ENCODE measurements at regions not wholly inside any gene's neighbourhood (a gene's known extent, or its start where the extent isn't known, plus 50 kb on each side); places are given as distances from the start of the nearest gene placed in this dataset.

GRCh38 chr1:182191381-182192115, 130.0 kb upstream of the ZNF648 start:
- Histone ChIP-seq H3K27ac (peak overlapping the region in 1 of 4 donors; percentile 10), H3K4me3 (no peak overlapping the region), H3K9me3 (no peaks in the 10 kb centered on the region), H3K4me1 (peaks cover 0 to 8% (median 0%) of the 10 kb centered on the region in 4 donors), H3K27me3 (no peaks in the 10 kb centered on the region), H3K36me3 (no peaks in the 10 kb centered on the region)
- no peak for DNase-seq
- intact Hi-C loops (cut with DNase I; ENCODE audit: low total_unique reads): no loop called here
- WGBS, 2 donors (ENCODE audit: low coverage in 1 of 2): 60 to 82% methylated on average over 2 of the region's 2 CpGs
- in situ Hi-C loops (cut with MboI; ENCODE audit: low pct_ligation_motif_present in 1 of 4, low pct_unique_long_range_greater_than_20kb in 1 of 4, low sequenced_read_pairs in 3 of 4): no loop called here
- TF ChIP-seq POLR2A (IDR thresholded peaks at IDR 0.05) (no peak), CTCF (IDR thresholded peaks at IDR 0.05) (no peak), EP300 (IDR thresholded peaks at IDR 0.05; ENCODE audit: low read depth) (no peak), POLR2AphosphoS5 (IDR thresholded peaks at IDR 0.05) (no peak)

- in situ Hi-C loops (cut with MboI; ENCODE audit: low pct_ligation_motif_present in 1 of 4, low pct_unique_long_range_greater_than_20kb in 1 of 4, low sequenced_read_pairs in 3 of 4): no loop called here
- no peak for TF ChIP-seq CTCF (IDR thresholded peaks at IDR 0.05)
- TF ChIP-seq EP300 (IDR thresholded peaks at IDR 0.05; ENCODE audit: low read depth): no peak
- TF ChIP-seq POLR2AphosphoS5 (IDR thresholded peaks at IDR 0.05): no peak
- no peak for TF ChIP-seq POLR2A (IDR thresholded peaks at IDR 0.05)
Measured at GRCh38 chr1:182189535-182190066, 128.1 kb upstream of the ZNF648 start.

GRCh38 chr1:182186757-182187146, 125.2 kb upstream of the ZNF648 start:
- intact Hi-C loops (cut with DNase I; ENCODE audit: low total_unique reads) (no loop called here), in situ Hi-C loops (cut with MboI; ENCODE audit: low pct_ligation_motif_present in 1 of 4, low pct_unique_long_range_greater_than_20kb in 1 of 4, low sequenced_read_pairs in 3 of 4) (no loop called here)
- Histone ChIP-seq H3K27me3 (no peaks in the 10 kb centered on the region), H3K4me1 (peaks cover 0 to 24% (median 7%) of the 10 kb centered on the region in 4 donors), H3K4me3 (no peak overlapping the region), H3K9me3 (no peaks in the 10 kb centered on the region), H3K27ac (no peak overlapping the region), H3K36me3 (no peaks in the 10 kb centered on the region)
- TF ChIP-seq EP300 (IDR thresholded peaks at IDR 0.05; ENCODE audit: low read depth) (no peak), CTCF (IDR thresholded peaks at IDR 0.05) (no peak), POLR2AphosphoS5 (IDR thresholded peaks at IDR 0.05) (no peak), POLR2A (IDR thresholded peaks at IDR 0.05) (no peak)
- no peak for DNase-seq
- WGBS, 2 donors (ENCODE audit: low coverage in 1 of 2): 73 to 90% methylated on average over 2 to 3 of the region's 3 CpGs

More at GRCh38 chr1:182189535-182190066, 128.1 kb upstream of the ZNF648 start:
- H3K27ac ChIP-seq: no peak overlapping the region
- no peak overlapping the region for H3K4me3 ChIP-seq
- 73 to 79% methylated on average over 2 to 3 of the region's 3 CpGs for WGBS, 2 donors (ENCODE audit: low coverage in 1 of 2)
- H3K27me3 ChIP-seq: no peaks in the 10 kb centered on the region
- intact Hi-C loops (cut with DNase I; ENCODE audit: low total_unique reads): no loop called here
- H3K36me3 ChIP-seq: no peaks in the 10 kb centered on the region
- H3K4me1 ChIP-seq: peaks cover 0 to 8% (median 0%) of the 10 kb centered on the region in 4 donors
- DNase-seq: no peak
- no peaks in the 10 kb centered on the region for H3K9me3 ChIP-seq

GRCh38 chr1:182185842-182186756, 124.6 kb upstream of the ZNF648 start:
- peaks cover 0 to 28% (median 7%) of the 10 kb centered on the region in 4 donors for H3K4me1 ChIP-seq
- TF ChIP-seq POLR2A (IDR thresholded peaks at IDR 0.05): no peak
- no peak for TF ChIP-seq EP300 (IDR thresholded peaks at IDR 0.05; ENCODE audit: low read depth)
- no peak for TF ChIP-seq CTCF (IDR thresholded peaks at IDR 0.05)
- no peak for TF ChIP-seq POLR2AphosphoS5 (IDR thresholded peaks at IDR 0.05)
- H3K27ac ChIP-seq: no peak overlapping the region
- H3K4me3 ChIP-seq: no peak overlapping the region
- H3K36me3 ChIP-seq: no peaks in the 10 kb centered on the region
- no peaks in the 10 kb centered on the region for H3K27me3 ChIP-seq
- intact Hi-C loops (cut with DNase I; ENCODE audit: low total_unique reads) (no loop called here), in situ Hi-C loops (cut with MboI; ENCODE audit: low pct_ligation_motif_present in 1 of 4, low pct_unique_long_range_greater_than_20kb in 1 of 4, low sequenced_read_pairs in 3 of 4) (no loop called here)
- WGBS, 2 donors (ENCODE audit: low coverage in 1 of 2): 86 to 88% methylated on average over 2 of the region's 2 CpGs
- H3K9me3 ChIP-seq: no peaks in the 10 kb centered on the region
- no peak for DNase-seq
